ENCODE measurements at regions not wholly inside any gene's neighbourhood (a gene's known extent, or its start where the extent isn't known, plus 50 kb on each side); places are given as distances from the start of the nearest gene placed in this dataset.

GRCh38 chr7:35399216-35399615, 145.3 kb upstream of the TBX20 start:
- no peaks in the 10 kb centered on the region for H3K9me3 ChIP-seq (ENCODE audit: low read depth)
- no peak overlapping the region for H2AFZ ChIP-seq (replicated peaks)
- no peaks in the 10 kb centered on the region for H3K4me1 ChIP-seq
- no peak overlapping the region for H3K4me3 ChIP-seq
- H3K4me1 Mint-ChIP-seq = no peaks in the 10 kb centered on the region
- peaks cover 8% of the 10 kb centered on the region for H3K27me3 Mint-ChIP-seq (ENCODE audit: insufficient read depth, low read depth)
- no peak overlapping the region for H3K4me2 ChIP-seq
- no peak overlapping the region for H3K9ac ChIP-seq
- no peaks in the 10 kb centered on the region for H4K20me1 ChIP-seq (ENCODE audit: low read depth)
- no peak overlapping the region for H3K27ac ChIP-seq
- no peaks in the 10 kb centered on the region for H3K27me3 ChIP-seq
- H3K79me2 ChIP-seq (ENCODE audit: low read depth) = no peaks in the 10 kb centered on the region
- H3K27ac Mint-ChIP-seq = no peak overlapping the region
- TF ChIP-seq CTCF (IDR thresholded peaks at IDR 0.05) = no peak
- no peak for TF ChIP-seq EZH2phosphoT487 (IDR thresholded peaks at IDR 0.05)
- TF ChIP-seq EZH2 (IDR thresholded peaks at IDR 0.05) = no peak
- no peaks in the 10 kb centered on the region for H3K36me3 Mint-ChIP-seq
- no peaks in the 10 kb centered on the region for H3K9me3 Mint-ChIP-seq
- no peaks in the 10 kb centered on the region for H3F3A ChIP-seq (ENCODE audit: low read depth)
- DNase-seq (ENCODE audit: low spot score) = no peak
- no peaks in the 10 kb centered on the region for H3K36me3 ChIP-seq
- H3K4me3 Mint-ChIP-seq = no peak overlapping the region

GRCh38 chr7:35398518-35398917, 144.6 kb upstream of the TBX20 start:
- H3K79me2 ChIP-seq (ENCODE audit: low read depth) = no peaks in the 10 kb centered on the region
- H3K4me1 Mint-ChIP-seq = no peaks in the 10 kb centered on the region
- H3F3A ChIP-seq (ENCODE audit: low read depth) = no peaks in the 10 kb centered on the region
- H3K9me3 Mint-ChIP-seq = no peaks in the 10 kb centered on the region
- no peaks in the 10 kb centered on the region for H3K27me3 ChIP-seq
- H2AFZ ChIP-seq (replicated peaks) = no peak overlapping the region
- H3K36me3 Mint-ChIP-seq = no peaks in the 10 kb centered on the region
- no peak overlapping the region for H3K4me3 ChIP-seq
- no peaks in the 10 kb centered on the region for H4K20me1 ChIP-seq (ENCODE audit: low read depth)
- peaks cover 8% of the 10 kb centered on the region for H3K27me3 Mint-ChIP-seq (ENCODE audit: insufficient read depth, low read depth)
- H3K9me3 ChIP-seq (ENCODE audit: low read depth) = no peaks in the 10 kb centered on the region
- H3K4me1 ChIP-seq = no peaks in the 10 kb centered on the region
- H3K4me2 ChIP-seq = no peak overlapping the region
- H3K27ac ChIP-seq = no peak overlapping the region
- H3K4me3 Mint-ChIP-seq = no peak overlapping the region
- H3K36me3 ChIP-seq = no peaks in the 10 kb centered on the region
- no peak overlapping the region for H3K27ac Mint-ChIP-seq
- no peak for DNase-seq (ENCODE audit: low spot score)
- no peak overlapping the region for H3K9ac ChIP-seq
- TF ChIP-seq CTCF (IDR thresholded peaks at IDR 0.05) = no peak
- TF ChIP-seq EZH2 (IDR thresholded peaks at IDR 0.05) = no peak
- TF ChIP-seq EZH2phosphoT487 (IDR thresholded peaks at IDR 0.05) = no peak

- Histone ChIP-seq H3K9me3 (ENCODE audit: low read depth) (no peaks in the 10 kb centered on the region), H2AFZ (replicated peaks) (no peak overlapping the region), H3K4me1 (no peaks in the 10 kb centered on the region), H3K4me2 (no peak overlapping the region), H3K27ac (no peak overlapping the region), H3F3A (ENCODE audit: low read depth) (no peaks in the 10 kb centered on the region), H3K9ac (no peak overlapping the region), H3K4me3 (no peak overlapping the region), H3K27me3 (no peaks in the 10 kb centered on the region), H3K79me2 (ENCODE audit: low read depth) (no peaks in the 10 kb centered on the region), H3K36me3 (no peaks in the 10 kb centered on the region), H4K20me1 (ENCODE audit: low read depth) (no peaks in the 10 kb centered on the region)
- Mint-ChIP-seq H3K4me3 (no peak overlapping the region), H3K27me3 (ENCODE audit: insufficient read depth, low read depth) (peaks cover 2% of the 10 kb centered on the region), H3K27ac (no peak overlapping the region), H3K4me1 (no peaks in the 10 kb centered on the region), H3K9me3 (no peaks in the 10 kb centered on the region), H3K36me3 (no peaks in the 10 kb centered on the region)
- no peak for DNase-seq (ENCODE audit: low spot score)
- no peak for TF ChIP-seq EZH2 (IDR thresholded peaks at IDR 0.05)
- no peak for TF ChIP-seq EZH2phosphoT487 (IDR thresholded peaks at IDR 0.05)
- TF ChIP-seq CTCF (IDR thresholded peaks at IDR 0.05) = no peak
These were observed 136.2 kb upstream of the TBX20 start for GRCh38 chr7:35390146-35390545.

- Histone ChIP-seq H3K27ac (no peak overlapping the region), H3K27me3 (no peaks in the 10 kb centered on the region), H3K36me3 (no peaks in the 10 kb centered on the region), H3K4me1 (no peaks in the 10 kb centered on the region), H3K4me2 (no peak overlapping the region), H4K20me1 (ENCODE audit: low read depth) (no peaks in the 10 kb centered on the region), H2AFZ (replicated peaks) (no peak overlapping the region), H3K79me2 (ENCODE audit: low read depth) (no peaks in the 10 kb centered on the region), H3K9me3 (ENCODE audit: low read depth) (no peaks in the 10 kb centered on the region), H3K9ac (no peak overlapping the region), H3F3A (ENCODE audit: low read depth) (no peaks in the 10 kb centered on the region), H3K4me3 (no peak overlapping the region)
- TF ChIP-seq CTCF (IDR thresholded peaks at IDR 0.05) (no peak), EZH2 (IDR thresholded peaks at IDR 0.05) (no peak), EZH2phosphoT487 (IDR thresholded peaks at IDR 0.05) (no peak)
- DNase-seq (ENCODE audit: low spot score) = no peak
- Mint-ChIP-seq H3K4me3 (no peak overlapping the region), H3K27me3 (ENCODE audit: insufficient read depth, low read depth) (peaks cover 2% of the 10 kb centered on the region), H3K4me1 (no peaks in the 10 kb centered on the region), H3K36me3 (no peaks in the 10 kb centered on the region), H3K27ac (no peak overlapping the region), H3K9me3 (no peaks in the 10 kb centered on the region)
These were observed 135.7 kb upstream of the TBX20 start for GRCh38 chr7:35389636-35390035.

Measured in neural progenitor cell (in vitro differentiated cells).